ENCODE measurements at regions not wholly inside any gene's neighbourhood (a gene's known extent, or its start where the extent isn't known, plus 50 kb on each side); places are given as distances from the start of the nearest gene placed in this dataset.

DNA sequence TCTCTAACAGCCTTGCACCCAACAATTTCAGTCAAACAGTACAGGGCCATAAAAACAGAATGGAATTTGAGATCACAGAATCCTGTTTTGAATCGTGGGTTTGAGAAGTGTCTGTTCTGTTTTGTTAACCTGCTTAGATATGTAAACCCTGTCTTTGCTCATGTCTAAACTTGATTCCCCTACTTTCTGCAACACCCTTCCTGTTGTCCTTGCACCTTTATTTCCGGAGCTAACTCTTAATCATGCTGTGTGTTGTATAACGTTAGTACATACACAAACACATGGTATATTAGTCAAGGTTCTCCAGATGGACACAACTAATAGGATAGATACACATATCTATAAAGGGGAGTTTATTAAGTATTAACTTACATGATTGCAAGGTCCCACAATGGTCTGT, 2229.2 kb upstream of the C9orf72 start:
- no peaks in the 10 kb centered on the region for H3K4me1 Mint-ChIP-seq
- no peak overlapping the region for H3K4me3 Mint-ChIP-seq
- H3K36me3 Mint-ChIP-seq (ENCODE audit: low read depth) = no peaks in the 10 kb centered on the region
- no peak overlapping the region for H3K27ac Mint-ChIP-seq
- TF ChIP-seq, protein P1, sequence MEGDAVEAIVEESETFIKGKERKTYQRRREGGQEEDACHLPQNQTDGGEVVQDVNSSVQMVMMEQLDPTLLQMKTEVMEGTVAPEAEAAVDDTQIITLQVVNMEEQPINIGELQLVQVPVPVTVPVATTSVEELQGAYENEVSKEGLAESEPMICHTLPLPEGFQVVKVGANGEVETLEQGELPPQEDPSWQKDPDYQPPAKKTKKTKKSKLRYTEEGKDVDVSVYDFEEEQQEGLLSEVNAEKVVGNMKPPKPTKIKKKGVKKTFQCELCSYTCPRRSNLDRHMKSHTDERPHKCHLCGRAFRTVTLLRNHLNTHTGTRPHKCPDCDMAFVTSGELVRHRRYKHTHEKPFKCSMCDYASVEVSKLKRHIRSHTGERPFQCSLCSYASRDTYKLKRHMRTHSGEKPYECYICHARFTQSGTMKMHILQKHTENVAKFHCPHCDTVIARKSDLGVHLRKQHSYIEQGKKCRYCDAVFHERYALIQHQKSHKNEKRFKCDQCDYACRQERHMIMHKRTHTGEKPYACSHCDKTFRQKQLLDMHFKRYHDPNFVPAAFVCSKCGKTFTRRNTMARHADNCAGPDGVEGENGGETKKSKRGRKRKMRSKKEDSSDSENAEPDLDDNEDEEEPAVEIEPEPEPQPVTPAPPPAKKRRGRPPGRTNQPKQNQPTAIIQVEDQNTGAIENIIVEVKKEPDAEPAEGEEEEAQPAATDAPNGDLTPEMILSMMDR (IDR thresholded peaks at IDR 0.05; ENCODE audit: unreplicated experiment in 3 of 3) = no peak
- H3K9me3 Mint-ChIP-seq = no peaks in the 10 kb centered on the region
- no peaks in the 10 kb centered on the region for H3K27me3 Mint-ChIP-seq (ENCODE audit: low read depth)

DNA sequence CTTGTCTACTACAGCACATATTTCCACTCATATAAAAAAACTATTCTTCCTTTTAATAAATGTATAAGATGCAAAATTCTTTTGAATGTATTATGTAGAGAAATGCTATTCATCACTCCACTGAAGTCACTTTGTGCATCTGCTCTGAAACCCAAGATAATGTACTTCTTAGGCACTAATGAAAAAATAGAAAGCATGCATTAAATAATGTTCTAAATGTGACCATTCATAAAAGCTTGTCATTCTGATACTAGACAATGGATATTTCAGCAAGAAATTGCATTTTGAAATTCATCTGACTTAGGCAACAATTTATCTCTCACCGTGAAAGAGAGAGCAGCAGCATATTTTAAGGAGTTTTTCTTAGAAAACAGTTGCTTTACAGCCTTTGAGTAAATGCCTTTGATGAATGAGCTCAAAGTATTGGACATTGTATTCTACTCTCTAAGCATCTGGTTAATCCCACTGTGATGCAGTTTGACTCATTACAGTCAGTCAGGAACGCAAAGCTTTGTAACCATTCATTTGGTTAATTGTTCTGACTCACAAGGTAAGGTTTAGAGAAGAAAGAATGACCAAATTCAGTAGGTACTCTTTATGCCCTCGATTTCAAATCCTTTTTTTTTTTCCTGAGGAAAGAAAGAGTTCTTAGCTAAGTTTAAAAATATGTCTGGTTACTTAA, 2233.8 kb upstream of the C9orf72 start:
- TF ChIP-seq, protein P1 (IDR thresholded peaks at IDR 0.05; ENCODE audit: unreplicated experiment in 3 of 3) = no peak
- H3K27ac Mint-ChIP-seq = no peak overlapping the region

GRCh38 chr9:29816954-29817703, 2243.8 kb upstream of the C9orf72 start:
- TF ChIP-seq, protein P1 (IDR thresholded peaks at IDR 0.05; ENCODE audit: unreplicated experiment in 3 of 3) = no peak
- Mint-ChIP-seq H3K9me3 (peaks cover 24% of the 10 kb centered on the region), H3K27me3 (ENCODE audit: low read depth) (no peaks in the 10 kb centered on the region), H3K4me3 (no peak overlapping the region), H3K27ac (no peak overlapping the region), H3K4me1 (no peaks in the 10 kb centered on the region), H3K36me3 (ENCODE audit: low read depth) (no peaks in the 10 kb centered on the region)

More for the DNA sequence above, 2233.8 kb upstream of the C9orf72 start:
- Mint-ChIP-seq H3K4me3 (no peak overlapping the region), H3K27me3 (ENCODE audit: low read depth) (no peaks in the 10 kb centered on the region), H3K4me1 (no peaks in the 10 kb centered on the region), H3K9me3 (peaks cover 13% of the 10 kb centered on the region), H3K36me3 (ENCODE audit: low read depth) (no peaks in the 10 kb centered on the region)

GRCh38 chr9:29822458-29822857, 2249.2 kb upstream of the C9orf72 start:
- H3K4me3 Mint-ChIP-seq = no peak overlapping the region
- TF ChIP-seq, protein P1 (IDR thresholded peaks at IDR 0.05; ENCODE audit: unreplicated experiment in 3 of 3) = no peak
- H3K36me3 Mint-ChIP-seq (ENCODE audit: low read depth) = no peaks in the 10 kb centered on the region
- H3K4me1 Mint-ChIP-seq = no peaks in the 10 kb centered on the region
- H3K9me3 Mint-ChIP-seq = peaks cover 29% of the 10 kb centered on the region
- no peak overlapping the region for H3K27ac Mint-ChIP-seq
- no peaks in the 10 kb centered on the region for H3K27me3 Mint-ChIP-seq (ENCODE audit: low read depth)

GRCh38 chr9:29826421-29826820, 2253.1 kb upstream of the C9orf72 start:
- no peak overlapping the region for H3K4me3 Mint-ChIP-seq
- H3K9me3 Mint-ChIP-seq = peaks cover 11% of the 10 kb centered on the region
- H3K27ac Mint-ChIP-seq = no peak overlapping the region
- H3K4me1 Mint-ChIP-seq = no peaks in the 10 kb centered on the region
- no peaks in the 10 kb centered on the region for H3K27me3 Mint-ChIP-seq (ENCODE audit: low read depth)
- TF ChIP-seq, protein P1 (IDR thresholded peaks at IDR 0.05; ENCODE audit: unreplicated experiment in 3 of 3) = no peak
- no peaks in the 10 kb centered on the region for H3K36me3 Mint-ChIP-seq (ENCODE audit: low read depth)
